Caco-2 (cell line): ENCODE measurements at regions not wholly inside any gene's neighbourhood (a gene's known extent, or its start where the extent isn't known, plus 50 kb on each side); places are given as distances from the start of the nearest gene placed in this dataset.

ENCODE experiments used
- BruUV-seq: library from RNA; stranded (reverse); fragments of 400-500 nt; replicated peaks from 2 replicates; lab custom pipeline; 2021; lab: Mats Ljungman, UMichigan
- CTCF ChIA-PET: fragments of 300-600 bp; sonication (Branson Sonifier 250); formaldehyde crosslinking; loops from one replicate; lab custom pipeline; 2022; ENCODE audit warnings: antibody characterized with exemption; lab: Charles Lee
- POLR2A ChIA-PET: fragments of 300-600 bp; sonication (Branson Sonifier 250); formaldehyde crosslinking; loops from one replicate; lab custom pipeline; 2022; ENCODE audit warnings: antibody characterized with exemption; lab: Charles Lee
- DNase-seq, 2 experiments: peaks; one replicate each; pipeline versions ENCODE4 v3.0.0 to v3.0.0-alpha.2; 2020 to 2022
- H3K27me3 ChIP-seq: replicated peaks from 2 replicates; pipeline ENCODE4 v1.6.0; 2011; ENCODE audit warnings: low read length; ENCODE audit not compliant: control insufficient read depth, insufficient read depth
- H3K36me3 ChIP-seq: 2 replicates; pipeline ENCODE4 v1.5.1; 2011; ENCODE audit warnings: low read length; ENCODE audit not compliant: control insufficient read depth, insufficient read depth
- H3K4me1 ChIP-seq: fragments of 250-450 bp; sonication (Bioruptor Pico); 2 replicates; pipeline ENCODE4 v1.5.1; 2020; ENCODE audit warnings: mild to moderate bottlenecking
- H3K4me3 ChIP-seq: 2 replicates; pipeline ENCODE4 v1.5.1; 2011; ENCODE audit warnings: low read depth, mild to moderate bottlenecking, control low read depth, low read length
- H3K9me3 ChIP-seq: fragments of 250-450 bp; sonication (Bioruptor Pico); 2 replicates; pipeline ENCODE4 v1.5.1; 2020; ENCODE audit warnings: mild to moderate bottlenecking, moderate library complexity
- H3K27ac Mint-ChIP-seq: one replicate; pipeline ENCODE4 v1.8.0; 2022; ENCODE audit warnings: mixed read lengths; ENCODE audit not compliant: unreplicated experiment
- H3K27me3 Mint-ChIP-seq: one replicate; pipeline ENCODE4 v1.8.0; 2022; ENCODE audit warnings: mixed read lengths; ENCODE audit not compliant: insufficient read depth, unreplicated experiment
- H3K36me3 Mint-ChIP-seq: one replicate; pipeline ENCODE4 v1.8.0; 2022; ENCODE audit warnings: mild to moderate bottlenecking, mixed read lengths; ENCODE audit not compliant: insufficient read depth, unreplicated experiment
- H3K4me1 Mint-ChIP-seq: one replicate; pipeline ENCODE4 v1.8.0; 2022; ENCODE audit warnings: low read depth, mixed read lengths; ENCODE audit not compliant: unreplicated experiment
- H3K4me3 Mint-ChIP-seq: one replicate; pipeline ENCODE4 v1.8.0; 2022; ENCODE audit warnings: mild to moderate bottlenecking, moderate library complexity, mixed read lengths; ENCODE audit not compliant: unreplicated experiment
- H3K9me3 Mint-ChIP-seq: one replicate; pipeline ENCODE4 v1.8.0; 2022; ENCODE audit warnings: mixed read lengths; ENCODE audit not compliant: unreplicated experiment
- intact Hi-C: fragments of 100-400 bp; cut with micrococcal nuclease; formaldehyde crosslinking; loops from one replicate; pipeline ENCODE4 v1.10.0; 2022; ENCODE audit not compliant: unreplicated experiment
- TF ChIP-seq, protein P1 (sequence below), 2 experiments: fragments of 200-600 bp in 1 of 2; IDR thresholded peaks; 1 replicate in 1 of 2; 2 replicates in 1 of 2; pipeline versions ENCODE4 v1.5.1 to v1.8.0; 2011 to 2022; ENCODE audit warnings: antibody characterized with exemption in 1 of 2, control low read depth in 1 of 2, inconsistent platforms in 1 of 2, low read depth in 1 of 2, low read length in 1 of 2, mild to moderate bottlenecking in 1 of 2, moderate library complexity in 1 of 2; ENCODE audit not compliant: insufficient read depth in 1 of 2, severe bottlenecking in 1 of 2, unreplicated experiment in 1 of 2

DNA sequence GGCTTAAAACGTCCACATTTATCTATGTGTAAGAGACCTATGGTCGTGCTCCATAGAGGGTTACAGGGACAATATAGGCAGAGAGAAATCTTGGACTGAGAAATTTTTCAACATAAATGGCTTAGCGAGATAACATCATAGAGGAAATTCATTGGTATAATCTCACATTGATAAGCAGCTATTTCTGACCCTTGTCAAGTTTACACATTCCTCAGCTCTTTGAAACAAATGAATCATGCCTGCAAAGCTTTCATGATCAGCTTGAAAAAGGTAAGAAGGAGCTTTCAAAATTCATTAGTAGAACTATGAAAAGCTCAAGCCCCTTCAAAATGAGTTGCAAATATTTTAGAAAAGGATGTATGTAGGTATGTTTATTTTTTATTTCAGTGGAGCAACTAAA lies 478.8 kb downstream of the NEBL start:
- TF ChIP-seq, protein P1, sequence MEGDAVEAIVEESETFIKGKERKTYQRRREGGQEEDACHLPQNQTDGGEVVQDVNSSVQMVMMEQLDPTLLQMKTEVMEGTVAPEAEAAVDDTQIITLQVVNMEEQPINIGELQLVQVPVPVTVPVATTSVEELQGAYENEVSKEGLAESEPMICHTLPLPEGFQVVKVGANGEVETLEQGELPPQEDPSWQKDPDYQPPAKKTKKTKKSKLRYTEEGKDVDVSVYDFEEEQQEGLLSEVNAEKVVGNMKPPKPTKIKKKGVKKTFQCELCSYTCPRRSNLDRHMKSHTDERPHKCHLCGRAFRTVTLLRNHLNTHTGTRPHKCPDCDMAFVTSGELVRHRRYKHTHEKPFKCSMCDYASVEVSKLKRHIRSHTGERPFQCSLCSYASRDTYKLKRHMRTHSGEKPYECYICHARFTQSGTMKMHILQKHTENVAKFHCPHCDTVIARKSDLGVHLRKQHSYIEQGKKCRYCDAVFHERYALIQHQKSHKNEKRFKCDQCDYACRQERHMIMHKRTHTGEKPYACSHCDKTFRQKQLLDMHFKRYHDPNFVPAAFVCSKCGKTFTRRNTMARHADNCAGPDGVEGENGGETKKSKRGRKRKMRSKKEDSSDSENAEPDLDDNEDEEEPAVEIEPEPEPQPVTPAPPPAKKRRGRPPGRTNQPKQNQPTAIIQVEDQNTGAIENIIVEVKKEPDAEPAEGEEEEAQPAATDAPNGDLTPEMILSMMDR (IDR thresholded peaks at IDR 0.05; ENCODE audit: insufficient read depth in 1 of 2, low read depth in 1 of 2, low read length in 1 of 2, severe bottlenecking in 1 of 2, unreplicated experiment in 1 of 2): no peak
- Mint-ChIP-seq H3K4me1 (no peaks in the 10 kb centered on the region), H3K36me3 (no peaks in the 10 kb centered on the region), H3K27me3 (no peaks in the 10 kb centered on the region), H3K4me3 (no peak overlapping the region), H3K9me3 (no peaks in the 10 kb centered on the region), H3K27ac (no peak overlapping the region)
- ChIA-PET POLR2A (no interaction called here), CTCF (no interaction called here)
- Histone ChIP-seq H3K4me3 (no peak overlapping the region), H3K9me3 (no peaks in the 10 kb centered on the region), H3K27me3 (no peaks in the 10 kb centered on the region), H3K36me3 (no peaks in the 10 kb centered on the region), H3K4me1 (peaks cover 8% of the 10 kb centered on the region; the same call in 1 of the 2 replicates)
- intact Hi-C loops: no loop called here
- BruUV-seq: no TSS peak
- no peak for DNase-seq

DNA sequence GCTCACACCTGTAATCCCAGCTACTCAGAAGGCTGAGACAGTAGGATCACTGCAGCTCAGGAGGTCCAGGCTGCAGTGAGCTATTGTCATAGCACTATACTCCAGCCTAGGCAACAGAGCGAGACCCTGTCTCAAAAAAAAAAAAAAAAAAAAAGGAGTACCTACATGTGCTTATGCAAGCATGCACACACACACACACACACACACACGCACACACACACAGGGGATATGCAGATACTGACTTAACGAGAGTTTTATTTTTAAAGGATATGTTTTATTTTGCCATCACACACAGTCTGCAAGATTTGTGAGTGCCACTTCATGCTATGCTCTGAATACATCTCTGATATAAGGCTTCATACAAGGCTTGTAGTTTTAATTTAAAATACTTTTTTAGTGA lies 479.3 kb downstream of the NEBL start:
- CTCF ChIA-PET: no interaction called here
- TF ChIP-seq, protein P1 (IDR thresholded peaks at IDR 0.05; ENCODE audit: insufficient read depth in 1 of 2, low read depth in 1 of 2, low read length in 1 of 2, severe bottlenecking in 1 of 2, unreplicated experiment in 1 of 2): no peak
- BruUV-seq: no TSS peak

DNA sequence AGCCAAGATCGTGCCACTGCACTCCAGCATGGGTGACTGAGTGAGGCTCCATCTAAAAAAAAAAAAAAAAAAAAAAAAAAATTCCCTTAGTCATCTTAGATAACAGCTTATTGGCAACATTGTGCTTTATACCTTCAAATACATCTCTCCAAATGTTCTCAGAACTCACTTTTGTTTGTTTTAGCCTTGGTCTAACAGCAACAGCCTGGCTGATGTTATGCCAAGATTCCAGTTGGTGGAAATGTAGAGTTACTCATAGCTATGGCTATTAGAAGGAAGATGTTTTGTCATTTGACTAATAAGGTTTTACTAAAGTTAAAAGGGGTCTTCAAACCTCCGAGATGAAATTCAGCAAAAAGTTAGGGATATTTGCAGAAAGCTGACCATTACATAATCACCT lies 481.4 kb downstream of the NEBL start:
- H3K4me1 Mint-ChIP-seq: no peaks in the 10 kb centered on the region
- Histone ChIP-seq H3K36me3 (no peaks in the 10 kb centered on the region), H3K4me1 (peaks cover 8% of the 10 kb centered on the region; the same call in 1 of the 2 replicates), H3K27me3 (no peaks in the 10 kb centered on the region), H3K9me3 (no peaks in the 10 kb centered on the region), H3K4me3 (no peak overlapping the region)
- H3K4me3 Mint-ChIP-seq: no peak overlapping the region
- ChIA-PET POLR2A (no interaction called here), CTCF (no interaction called here)
- H3K27ac Mint-ChIP-seq: no peak overlapping the region
- no peak for DNase-seq
- no peaks in the 10 kb centered on the region for H3K27me3 Mint-ChIP-seq
- intact Hi-C loops: no loop called here
- no peaks in the 10 kb centered on the region for H3K36me3 Mint-ChIP-seq
- no peaks in the 10 kb centered on the region for H3K9me3 Mint-ChIP-seq
- BruUV-seq: no TSS peak
- TF ChIP-seq, protein P1 (IDR thresholded peaks at IDR 0.05; ENCODE audit: insufficient read depth in 1 of 2, low read depth in 1 of 2, low read length in 1 of 2, severe bottlenecking in 1 of 2, unreplicated experiment in 1 of 2): no peak

More for the DNA sequence above, 479.3 kb downstream of the NEBL start:
- Mint-ChIP-seq H3K27ac (no peak overlapping the region), H3K4me3 (no peak overlapping the region), H3K36me3 (no peaks in the 10 kb centered on the region), H3K27me3 (no peaks in the 10 kb centered on the region), H3K9me3 (no peaks in the 10 kb centered on the region), H3K4me1 (no peaks in the 10 kb centered on the region)
- no peaks in the 10 kb centered on the region for H3K9me3 ChIP-seq
- intact Hi-C loops: no loop called here
- no peak for DNase-seq
- no peak overlapping the region for H3K4me3 ChIP-seq
- no peaks in the 10 kb centered on the region for H3K36me3 ChIP-seq
- POLR2A ChIA-PET: no interaction called here
- no peaks in the 10 kb centered on the region for H3K27me3 ChIP-seq
- H3K4me1 ChIP-seq: peaks cover 8% of the 10 kb centered on the region; the same call in 1 of the 2 replicates
